Transverse colon (tissue), 4 donors: ENCODE measurements at regions not wholly inside any gene's neighbourhood (a gene's known extent, or its start where the extent isn't known, plus 50 kb on each side); places are given as distances from the start of the nearest gene placed in this dataset.

ENCODE experiments used
- DNase-seq: peaks from one replicate; pipeline ENCODE4 v3.0.0-alpha.2; 2019
- H3K27ac ChIP-seq, 4 donors: fragments of 200-600 bp; sonication (generic); 2 replicates each; pipeline ENCODE4 v1.5.1; 2016 to 2018; ENCODE audit warnings: inconsistent platforms in 4 of 4
- H3K27me3 ChIP-seq: fragments of 200-600 bp; sonication (generic); 2 replicates; pipeline ENCODE4 v1.5.1; 2017; ENCODE audit warnings: inconsistent platforms
- H3K36me3 ChIP-seq, 4 donors: fragments of 200-600 bp; sonication (generic); 2 replicates each; pipeline ENCODE4 v1.5.1; 2017 to 2019; ENCODE audit warnings: inconsistent platforms in 4 of 4
- H3K4me1 ChIP-seq, 4 donors: fragments of 200-600 bp; sonication (generic); 2 replicates each; pipeline ENCODE4 v1.5.1; 2017 to 2020; ENCODE audit warnings: inconsistent platforms in 4 of 4
- H3K4me3 ChIP-seq, 4 donors: fragments of 200-600 bp; sonication (generic); 1 replicate in 1 of 4; 2 replicates in 3 of 4; pipeline versions ENCODE4 v1.5.1 to v1.6.1; 2017 to 2019; ENCODE audit warnings: inconsistent platforms in 4 of 4
- H3K9me3 ChIP-seq, 2 donors: fragments of 200-600 bp; sonication (generic); 2 replicates each; pipeline ENCODE4 v1.5.1; 2017 to 2019; ENCODE audit warnings: inconsistent platforms in 2 of 2
- CTCF ChIP-seq, 5 experiments: fragments of 200-600 bp in 3 of 5; fragments of 450-650 bp in 2 of 5; sonication (generic) in 3 of 5; IDR thresholded peaks; 1 replicate in 2 of 5; 2 replicates in 3 of 5; pipeline ENCODE4 v1.5.1; 2016 to 2017; ENCODE audit warnings: antibody characterized with exemption in 5 of 5, inconsistent platforms in 3 of 5, mild to moderate bottlenecking in 2 of 5, moderate library complexity in 1 of 5
- EP300 ChIP-seq: sonication (generic); formaldehyde crosslinking; IDR thresholded peaks from one replicate; pipeline ENCODE4 v1.6.1; 2017; ENCODE audit warnings: antibody characterized with exemption, low read depth
- POLR2A ChIP-seq: fragments of 450-650 bp; IDR thresholded peaks from one replicate; pipeline ENCODE4 v1.6.1; 2016; ENCODE audit warnings: antibody characterized with exemption, mild to moderate bottlenecking, moderate library complexity
- POLR2AphosphoS5 ChIP-seq, 3 donors: sonication (generic); formaldehyde crosslinking; IDR thresholded peaks; one replicate each; pipeline ENCODE4 v1.6.1; 2016; ENCODE audit warnings: antibody characterized with exemption in 3 of 3
- WGBS, 2 donors: methylation state at CpG; one replicate each; pipeline ENCODE4 v1.1.5; 2018; ENCODE audit warnings: low coverage in 1 of 2; 5-methylcytosine and 5-hydroxymethylcytosine counted together
- in situ Hi-C, 4 donors: fragments of 200-750 bp; cut with MboI; loops; one replicate each; pipeline versions ENCODE4 v1.15.0 to v1.15.1; 2017; ENCODE audit warnings: low sequenced_read_pairs in 3 of 4, low pct_ligation_motif_present in 1 of 4, low pct_unique_long_range_greater_than_20kb in 1 of 4
- intact Hi-C: fragments of 100-400 bp; cut with DNase I; formaldehyde crosslinking; loops from one replicate; pipeline ENCODE4 v1.15.1; 2023; ENCODE audit warnings: low total_unique reads

GRCh38 chr2:208643145-208643544 lies 236.6 kb downstream of the PTH2R start:
- no peak overlapping the region for H3K27ac ChIP-seq
- no peaks in the 10 kb centered on the region for H3K9me3 ChIP-seq
- DNase-seq = no peak
- H3K36me3 ChIP-seq = no peaks in the 10 kb centered on the region
- intact Hi-C loops (no loop called here), in situ Hi-C loops (no loop called here)
- peaks cover 0 to 2% (median 0%) of the 10 kb centered on the region in 4 donors for H3K4me1 ChIP-seq
- H3K4me3 ChIP-seq = no peak overlapping the region
- WGBS, 2 donors = 62 to 82% methylated on average over 1 of the region's 1 CpG
- H3K27me3 ChIP-seq = no peaks in the 10 kb centered on the region
- TF ChIP-seq CTCF (IDR thresholded peaks at IDR 0.05) (no peak), POLR2AphosphoS5 (IDR thresholded peaks at IDR 0.05) (no peak), POLR2A (no peak), EP300 (no peak)

DNA sequence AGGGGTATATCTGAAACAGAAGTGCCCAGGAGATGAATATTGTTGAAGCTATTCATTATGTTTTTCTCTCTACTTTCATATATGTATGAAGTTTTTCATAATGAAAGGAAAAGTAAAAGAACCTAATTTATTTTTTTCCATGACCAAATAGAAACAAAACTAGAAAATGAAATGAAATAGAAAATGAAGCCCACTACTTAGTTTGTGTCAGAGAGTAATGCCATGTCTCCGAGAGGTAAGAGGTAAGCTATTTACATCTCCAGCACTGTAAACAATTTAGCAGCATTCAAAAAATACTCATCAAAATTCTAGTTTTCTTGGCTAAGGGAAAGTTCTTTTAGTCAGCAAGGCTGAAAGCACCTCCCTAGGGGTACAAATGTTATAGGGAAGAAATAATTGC lies 238.6 kb downstream of the PTH2R start:
- intact Hi-C loops = no loop called here
- Histone ChIP-seq H3K36me3 (no peaks in the 10 kb centered on the region), H3K4me3 (no peak overlapping the region), H3K9me3 (no peaks in the 10 kb centered on the region), H3K27ac (no peak overlapping the region), H3K27me3 (no peaks in the 10 kb centered on the region), H3K4me1 (no peaks in the 10 kb centered on the region)
- no peak for TF ChIP-seq POLR2A
- TF ChIP-seq EP300 = no peak
- no peak for TF ChIP-seq CTCF (IDR thresholded peaks at IDR 0.05)
- no peak for TF ChIP-seq POLR2AphosphoS5 (IDR thresholded peaks at IDR 0.05)
- in situ Hi-C loops = no loop called here
- no peak for DNase-seq
- 76 to 88% methylated on average over 1 of the region's 1 CpG for WGBS, 2 donors

- in situ Hi-C loops (no loop called here), intact Hi-C loops (no loop called here)
- no peak for TF ChIP-seq POLR2AphosphoS5 (IDR thresholded peaks at IDR 0.05)
- no peak for TF ChIP-seq POLR2A
- no peak for TF ChIP-seq EP300
- TF ChIP-seq CTCF (IDR thresholded peaks at IDR 0.05) = no peak
- Histone ChIP-seq H3K36me3 (no peaks in the 10 kb centered on the region), H3K9me3 (no peaks in the 10 kb centered on the region), H3K4me1 (no peaks in the 10 kb centered on the region), H3K4me3 (no peak overlapping the region), H3K27me3 (no peaks in the 10 kb centered on the region), H3K27ac (no peak overlapping the region)
- DNase-seq = no peak
- 61 to 68% methylated on average over 4 of the region's 4 CpGs for WGBS, 2 donors
These were observed 241.8 kb downstream of the PTH2R start for GRCh38 chr2:208648368-208648767.

DNA sequence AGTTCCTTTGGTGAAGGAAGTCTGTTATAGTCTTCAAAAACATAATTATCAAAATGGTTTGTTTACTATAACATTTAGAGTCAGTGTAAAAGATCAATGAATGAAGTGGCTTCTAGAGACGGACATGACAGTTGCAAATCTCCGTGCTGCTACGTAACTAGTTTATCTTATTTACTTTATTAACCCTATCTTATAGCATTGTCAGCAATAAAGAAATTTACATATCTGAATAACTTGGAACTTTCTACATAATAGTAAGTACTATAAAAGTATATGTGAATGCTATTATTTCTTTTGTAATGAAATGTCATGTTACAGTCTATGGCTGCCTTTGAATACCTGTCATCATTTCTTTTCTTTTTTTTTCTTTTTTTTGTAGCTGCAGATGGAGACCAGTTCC lies 246.8 kb downstream of the PTH2R start:
- Histone ChIP-seq H3K27me3 (no peaks in the 10 kb centered on the region), H3K27ac (no peak overlapping the region), H3K36me3 (no peaks in the 10 kb centered on the region), H3K4me3 (no peak overlapping the region), H3K9me3 (no peaks in the 10 kb centered on the region), H3K4me1 (no peaks in the 10 kb centered on the region)
- WGBS, 2 donors = 80 to 91% methylated on average over 3 of the region's 3 CpGs
- in situ Hi-C loops = no loop called here
- DNase-seq = no peak
- TF ChIP-seq POLR2AphosphoS5 (IDR thresholded peaks at IDR 0.05) (no peak), POLR2A (no peak), CTCF (IDR thresholded peaks at IDR 0.05) (no peak), EP300 (no peak)
- intact Hi-C loops = no loop called here
